GM21447 (cell line): ENCODE measurements at regions not wholly inside any gene's neighbourhood (a gene's known extent, or its start where the extent isn't known, plus 50 kb on each side); places are given as distances from the start of the nearest gene placed in this dataset.
"Not testable (repeated sequence)": the region's sequence is repeated elsewhere in the genome, so short reads cannot be mapped to it uniquely, and the experiment has no call there.

Experiments used
- ATAC-seq: cut with Tn5 transposase; IDR thresholded peaks from one replicate; pipeline ENCODE4 v1.9.1; 2021; ENCODE audit not compliant: unreplicated experiment

DNA sequence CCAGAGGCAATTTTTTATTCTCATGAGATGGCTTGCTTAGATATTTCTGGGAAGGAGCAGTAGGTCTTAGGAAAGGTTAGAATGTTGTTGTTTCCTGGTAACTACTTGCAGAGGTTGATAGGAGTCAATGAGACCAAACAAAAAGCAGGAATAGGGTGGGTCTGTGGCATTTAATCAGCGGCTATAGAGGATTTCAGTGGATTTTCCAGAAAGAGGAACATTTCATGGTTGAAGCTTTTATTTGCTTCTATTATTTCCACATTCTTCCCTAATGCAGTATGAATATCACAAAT lies 111.3 kb upstream of the PALMD start:
- ATAC-seq = no peak

GRCh38 chr1:99535470-99536164 lies 110.3 kb upstream of the PALMD start:
- ATAC-seq = no peak

GRCh38 chr1:99537886-99538617 lies 107.9 kb upstream of the PALMD start:
- ATAC-seq = no peak

GRCh38 chr1:99538618-99538956 lies 107.3 kb upstream of the PALMD start:
- ATAC-seq = no peak

GRCh38 chr1:99539131-99539530 lies 106.8 kb upstream of the PALMD start:
- ATAC-seq = no peak

GRCh38 chr1:99540744-99541143 lies 105.2 kb upstream of the PALMD start:
- no peak for ATAC-seq

DNA sequence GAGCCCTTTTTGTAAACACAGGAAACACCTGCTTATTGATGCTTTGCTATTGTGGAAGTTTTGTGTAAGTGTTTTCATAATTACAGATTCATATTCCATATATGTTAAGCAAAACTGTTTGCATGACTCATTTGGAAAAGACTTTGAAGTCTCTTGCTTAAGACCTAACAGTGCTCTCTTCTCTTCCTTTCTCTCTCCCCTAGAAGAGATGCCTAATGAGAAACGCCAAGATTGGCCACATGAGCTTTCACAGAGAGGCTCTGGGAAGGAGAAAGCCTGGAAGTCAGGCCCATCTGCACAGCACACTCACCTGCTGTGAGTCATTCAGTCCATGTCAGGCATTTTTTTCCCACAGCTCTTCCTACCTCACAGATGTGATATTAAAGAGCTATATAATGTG lies 101.6 kb upstream of the PALMD start:
- peak; percentile 51 for ATAC-seq

GRCh38 chr1:99546432-99547416 lies 99.2 kb upstream of the PALMD start:
- no peak for ATAC-seq

- ATAC-seq = no peak
These were observed 96.8 kb upstream of the PALMD start for GRCh38 chr1:99548943-99549605.

DNA sequence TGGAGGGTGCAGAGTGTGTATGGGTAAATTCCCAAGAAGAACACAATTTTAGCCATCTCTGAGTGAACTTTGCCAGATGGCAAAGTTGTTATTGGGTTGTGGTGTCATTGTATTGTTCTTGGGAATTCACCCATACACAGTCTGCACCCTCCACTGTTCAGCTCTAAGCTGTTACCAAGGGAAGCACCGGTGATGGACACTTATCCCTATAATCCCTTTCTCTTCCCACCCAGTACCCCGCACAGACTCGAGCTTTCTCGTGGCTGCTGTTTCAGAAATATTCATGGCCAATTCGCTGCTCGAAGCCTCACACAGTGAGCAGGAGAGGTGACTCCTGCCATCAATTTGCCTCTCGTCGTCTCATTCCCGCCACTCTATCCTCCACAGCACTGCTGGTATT lies 95.7 kb upstream of the PALMD start:
- no peak for ATAC-seq

DNA sequence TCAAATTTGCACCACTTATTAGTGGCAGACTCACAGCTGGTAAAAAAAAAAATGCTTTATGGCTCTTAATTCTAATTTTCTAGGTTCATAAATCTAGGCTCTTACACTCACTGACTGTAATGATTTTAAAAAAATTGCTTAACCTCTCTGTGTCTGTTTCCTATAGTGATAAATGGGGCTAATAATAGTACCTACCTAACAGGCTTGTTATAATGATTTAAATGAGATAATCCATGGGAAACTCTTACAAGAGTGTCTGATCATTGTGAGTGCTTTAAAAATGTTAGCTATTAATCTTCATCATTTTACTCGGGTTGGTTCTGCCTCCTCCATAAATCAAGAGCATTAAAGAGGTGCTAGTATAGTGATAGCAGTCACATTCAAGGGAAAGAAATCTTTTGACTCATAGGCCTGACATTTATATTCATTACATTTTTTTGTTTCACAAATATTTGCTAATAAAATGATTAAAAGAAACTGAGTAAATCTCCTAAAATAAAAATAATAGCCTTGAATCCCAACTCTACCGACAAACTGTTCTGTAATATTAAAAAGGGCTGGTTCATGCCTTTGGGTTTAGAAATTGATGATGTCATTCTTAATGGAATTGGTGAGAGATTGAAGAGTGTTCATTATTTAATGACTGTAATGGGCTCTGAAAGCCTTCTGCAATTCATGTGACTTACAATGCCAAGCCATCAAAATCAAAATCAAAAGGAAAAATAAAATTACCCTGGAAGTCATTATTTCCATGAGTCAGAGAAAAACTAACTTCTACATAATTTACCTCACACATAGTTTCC lies 93.9 kb upstream of the PALMD start:
- no peak for ATAC-seq

DNA sequence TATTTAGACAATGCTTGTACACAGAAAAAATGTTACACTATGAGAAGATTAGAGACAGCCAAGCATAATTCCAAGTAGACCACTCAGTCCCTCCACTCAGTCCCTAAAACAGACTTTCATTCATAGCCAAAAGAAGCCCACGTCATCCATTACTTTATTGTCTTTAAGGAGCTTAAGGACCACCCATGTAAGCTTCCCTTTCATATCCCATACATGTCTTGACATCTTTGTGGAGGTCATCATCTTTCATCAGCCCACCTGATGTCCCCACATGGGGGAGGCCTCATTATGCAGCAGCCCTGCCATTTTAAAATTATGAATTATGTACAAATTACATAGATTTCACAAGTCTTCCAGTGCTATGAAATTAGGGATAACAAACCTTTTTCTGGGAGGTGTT lies 92.6 kb upstream of the PALMD start:
- ATAC-seq = no peak

DNA sequence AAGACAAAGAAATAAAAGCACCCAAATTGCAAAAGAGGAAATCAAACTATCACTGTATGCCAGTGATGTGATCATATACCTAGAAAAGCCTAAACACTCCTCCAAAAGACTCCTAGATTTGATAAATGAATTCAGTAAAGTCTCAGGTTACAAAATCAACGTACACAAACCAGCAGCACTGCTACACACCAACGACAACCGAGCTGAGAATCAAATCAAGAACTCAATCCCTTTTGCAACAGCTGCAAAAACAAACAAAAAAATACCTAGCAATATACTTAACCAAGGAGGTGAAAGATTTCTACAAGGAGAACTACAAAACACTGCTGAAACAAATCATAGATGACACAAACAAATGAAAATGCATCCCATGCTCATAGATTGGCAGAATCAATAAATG lies 92.1 kb upstream of the PALMD start:
- not testable (repeated sequence) for ATAC-seq

- ATAC-seq = no peak
These were observed 91.2 kb upstream of the PALMD start for GRCh38 chr1:99554727-99555126.

DNA sequence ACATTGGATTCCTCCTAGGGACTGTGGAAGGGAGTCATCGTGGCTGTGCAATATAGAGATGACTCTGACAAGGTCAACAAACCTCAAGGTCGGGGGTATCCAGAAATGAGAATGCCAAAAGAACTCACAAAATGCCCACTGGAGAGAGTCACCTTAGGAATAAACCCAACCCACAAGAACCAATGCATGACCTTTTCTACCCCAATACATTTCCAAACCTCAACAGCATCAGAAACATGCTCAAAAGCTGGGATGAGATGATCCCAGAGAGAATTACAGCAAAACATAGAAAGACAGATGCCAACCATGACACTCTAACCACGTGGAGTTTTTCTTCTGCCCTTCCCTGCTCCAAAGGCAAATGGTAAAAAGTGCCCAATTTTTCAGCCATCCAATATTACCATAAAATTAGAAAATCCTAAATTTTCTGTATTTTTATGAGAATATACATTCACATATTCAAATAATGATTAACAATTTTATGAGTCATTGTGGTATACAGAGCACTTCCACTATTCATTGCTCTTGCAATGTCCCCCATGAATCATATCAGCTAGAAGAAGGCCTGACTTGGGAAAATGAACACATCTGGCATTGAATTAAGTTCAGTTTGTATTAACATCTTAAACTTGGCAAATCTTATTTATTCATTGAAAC lies 88.2 kb upstream of the PALMD start:
- ATAC-seq = no peak

- ATAC-seq = no peak
These were observed 86.7 kb upstream of the PALMD start for GRCh38 chr1:99559166-99559565.

DNA sequence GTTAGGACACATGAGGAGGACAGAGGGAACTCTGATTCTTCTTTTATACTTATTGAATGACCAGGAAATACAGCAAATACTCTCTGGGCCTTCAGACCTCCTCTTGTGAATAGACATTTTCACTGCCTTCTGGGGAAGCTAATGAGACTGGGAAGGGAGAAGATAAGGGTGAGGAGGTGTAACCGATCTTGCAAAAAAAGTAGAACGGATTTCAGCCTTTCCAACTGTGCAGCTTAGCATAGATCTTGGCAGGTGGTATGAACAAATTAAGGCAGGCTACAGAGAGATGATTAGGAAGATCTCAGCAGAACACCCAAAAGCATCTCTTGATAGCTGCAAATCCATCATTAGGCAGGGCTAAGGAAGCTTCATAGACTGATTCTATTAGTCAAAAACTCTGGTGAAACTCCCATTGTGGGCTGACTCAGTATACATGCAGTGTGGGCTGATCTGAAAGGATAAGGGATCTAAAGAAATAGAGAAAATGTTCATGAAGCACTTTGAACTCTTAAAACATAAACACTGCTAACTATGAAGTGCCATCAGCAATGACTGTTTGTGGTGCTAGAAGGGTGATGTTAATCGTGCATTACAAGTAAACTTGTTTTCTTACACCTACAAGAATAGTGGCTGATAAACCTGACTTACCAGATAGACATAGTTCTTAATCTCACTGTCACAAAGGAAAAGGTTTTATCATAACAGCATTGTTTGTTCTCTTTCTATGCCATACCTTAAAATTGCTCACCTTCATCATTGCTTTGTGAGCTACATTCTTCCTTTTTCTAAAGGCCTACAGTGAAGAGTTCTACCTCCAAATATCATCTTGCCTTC lies 85.5 kb upstream of the PALMD start:
- ATAC-seq = no peak

DNA sequence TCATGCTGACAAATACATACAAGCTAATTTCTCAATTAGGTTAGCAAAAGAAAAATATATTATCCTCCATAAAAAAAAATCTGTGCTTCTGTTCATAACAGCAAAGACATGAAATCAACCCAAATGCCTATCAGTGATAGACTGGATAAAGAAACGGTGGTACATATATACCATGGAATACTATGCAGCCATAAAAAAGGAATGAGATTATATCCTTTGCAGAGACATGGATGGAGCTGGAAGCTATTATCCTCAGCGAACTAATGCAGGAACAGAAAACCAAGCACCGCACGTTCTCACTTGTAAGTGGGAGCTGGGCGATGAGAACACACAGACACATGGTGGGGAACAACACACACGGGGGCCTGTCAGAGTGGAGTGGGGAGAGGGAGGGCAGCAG lies 84.0 kb upstream of the PALMD start:
- ATAC-seq = no peak

GRCh38 chr1:99565606-99566289 lies 80.2 kb upstream of the PALMD start:
- no peak for ATAC-seq
